Left forelimb (tissue), 1 donor: ENCODE measurements at regions not wholly inside any gene's neighbourhood (a gene's known extent, or its start where the extent isn't known, plus 50 kb on each side); places are given as distances from the start of the nearest gene placed in this dataset.

ENCODE experiments used
- DNase-seq: peaks from one replicate; pipeline ENCODE4 v3.0.0-alpha.2; 2018; ENCODE audit warnings: low spot score

- no peak for DNase-seq
These were observed 213.1 kb upstream of the DCN start for GRCh38 chr12:91395628-91396135.

DNA sequence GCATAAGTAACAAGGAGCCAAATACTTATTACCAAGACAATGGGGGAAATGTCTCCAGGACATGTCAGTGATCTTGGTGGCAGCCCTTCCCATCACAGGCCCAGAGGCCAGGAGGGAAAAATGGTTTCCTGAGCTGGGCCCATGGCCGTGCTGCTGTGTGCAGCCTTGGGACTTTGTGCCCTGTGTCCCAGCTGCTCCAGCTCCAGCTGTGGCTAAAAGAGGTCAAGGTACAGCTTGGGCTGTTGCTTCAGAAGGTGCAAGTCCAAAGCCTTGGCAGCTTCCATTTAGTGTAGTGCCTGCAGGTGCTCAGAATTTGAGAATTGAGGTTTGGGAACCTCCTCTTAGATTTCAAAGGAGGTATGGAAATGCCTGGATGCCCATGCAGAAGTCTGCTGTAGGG lies 212.3 kb upstream of the DCN start:
- DNase-seq = no peak

DNA sequence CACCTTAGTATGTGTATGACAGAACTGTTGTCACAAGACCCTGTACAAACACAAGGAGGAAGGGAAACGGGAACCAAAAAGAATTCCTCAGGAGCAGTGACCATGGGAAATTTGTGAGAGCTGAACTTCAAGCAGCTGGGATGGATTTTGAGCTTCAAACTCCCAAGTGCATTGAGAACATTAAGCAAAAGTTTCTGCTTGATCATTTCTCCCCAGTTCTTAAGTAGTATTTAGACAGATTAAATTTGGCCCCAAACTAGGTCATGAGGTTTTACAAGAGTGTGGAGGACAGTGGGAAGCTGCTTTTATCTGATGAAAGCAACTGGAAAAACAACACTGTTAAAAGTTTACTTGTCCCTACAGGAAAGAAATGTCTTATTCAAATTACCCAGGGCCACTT lies 206.0 kb upstream of the DCN start:
- no peak for DNase-seq

DNA sequence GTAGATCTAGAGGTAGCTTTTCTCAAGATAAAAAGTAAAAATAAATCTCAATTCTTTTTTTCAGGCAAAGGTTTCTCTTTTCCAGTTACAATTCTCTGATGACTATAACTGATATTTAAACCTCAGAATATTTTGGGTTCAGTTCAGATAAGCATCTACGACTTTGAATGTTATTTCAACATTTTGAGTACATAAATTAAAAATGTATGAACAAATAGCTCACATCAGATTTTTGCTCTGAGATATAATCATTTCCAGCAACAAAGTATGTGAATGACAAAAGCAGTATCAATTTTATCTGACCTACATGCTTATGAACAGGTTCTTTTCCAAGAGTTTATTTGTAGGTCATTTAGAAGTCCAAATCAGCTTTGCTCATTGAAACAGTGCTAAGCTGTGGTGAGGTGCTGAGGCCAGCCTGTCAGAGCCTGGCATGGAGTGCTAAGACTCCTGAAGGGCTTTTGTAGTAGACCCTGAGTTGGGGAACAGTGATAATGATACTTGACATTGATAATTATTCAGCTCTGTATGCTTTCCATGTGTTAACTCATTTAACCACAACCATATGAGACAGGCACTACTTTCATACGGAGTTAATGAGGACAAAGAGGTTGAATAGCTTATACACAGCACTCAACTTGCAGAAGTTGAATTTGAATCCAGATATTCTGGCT lies 205.0 kb upstream of the DCN start:
- DNase-seq = no peak

DNA sequence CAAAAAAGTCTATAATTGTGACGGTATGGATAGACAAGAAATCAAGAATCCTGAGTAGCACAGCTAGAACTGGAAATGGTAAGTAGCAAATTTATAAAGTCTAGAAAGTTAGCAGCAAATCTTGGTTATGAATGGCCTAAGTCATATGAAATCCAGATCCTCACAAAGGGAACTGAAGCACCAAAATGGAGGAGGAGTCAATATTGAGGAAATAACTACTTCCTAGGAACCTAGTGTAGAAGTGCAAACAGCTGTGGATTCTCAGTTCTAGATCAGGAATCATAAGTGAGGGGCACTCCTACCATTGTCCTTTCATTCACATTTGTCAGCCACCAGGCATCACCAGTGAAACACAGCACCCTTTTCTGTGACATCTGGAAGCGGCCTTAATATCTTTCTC lies 202.2 kb upstream of the DCN start:
- DNase-seq = no peak

DNA sequence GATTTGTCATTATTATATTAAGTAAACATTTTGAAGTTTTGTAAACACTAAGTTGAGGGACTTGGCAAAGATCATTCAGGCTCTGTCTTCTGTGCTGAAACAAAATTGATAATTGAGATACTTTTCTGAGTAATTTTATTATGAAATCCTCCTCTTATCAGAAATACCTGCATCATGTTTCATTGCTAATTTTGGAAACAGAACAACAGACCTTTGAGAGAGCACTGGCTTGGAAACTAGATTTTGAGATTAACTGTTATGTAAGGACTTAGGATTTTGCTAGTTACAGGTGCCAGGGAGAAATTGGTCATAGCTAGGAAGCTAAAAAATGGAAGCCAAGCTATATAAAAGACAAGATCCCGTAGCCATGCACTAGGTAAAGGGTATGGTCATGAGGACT lies 201.7 kb upstream of the DCN start:
- DNase-seq = no peak

DNA sequence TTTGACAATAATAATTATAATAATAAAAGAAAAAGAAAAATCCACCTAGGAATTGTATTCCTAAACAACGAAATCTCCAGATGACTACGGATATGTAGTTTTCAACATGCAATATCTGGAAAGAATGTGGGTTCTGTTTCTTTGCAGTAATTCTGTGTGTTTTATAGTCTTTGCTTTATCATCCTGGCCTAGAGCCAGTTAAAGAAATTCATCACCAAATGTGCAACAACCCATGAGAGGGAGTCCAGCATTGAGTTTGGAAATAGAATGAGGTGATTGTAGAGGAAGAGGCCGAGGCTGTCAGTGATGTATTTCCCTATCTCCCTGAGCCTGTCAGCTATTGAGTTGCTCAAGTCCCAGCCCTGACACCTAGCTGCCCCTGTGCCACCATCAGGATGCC lies 200.5 kb upstream of the DCN start:
- DNase-seq = no peak

GRCh38 chr12:91382081-91382543 lies 199.5 kb upstream of the DCN start:
- DNase-seq = peak; percentile 88

DNA sequence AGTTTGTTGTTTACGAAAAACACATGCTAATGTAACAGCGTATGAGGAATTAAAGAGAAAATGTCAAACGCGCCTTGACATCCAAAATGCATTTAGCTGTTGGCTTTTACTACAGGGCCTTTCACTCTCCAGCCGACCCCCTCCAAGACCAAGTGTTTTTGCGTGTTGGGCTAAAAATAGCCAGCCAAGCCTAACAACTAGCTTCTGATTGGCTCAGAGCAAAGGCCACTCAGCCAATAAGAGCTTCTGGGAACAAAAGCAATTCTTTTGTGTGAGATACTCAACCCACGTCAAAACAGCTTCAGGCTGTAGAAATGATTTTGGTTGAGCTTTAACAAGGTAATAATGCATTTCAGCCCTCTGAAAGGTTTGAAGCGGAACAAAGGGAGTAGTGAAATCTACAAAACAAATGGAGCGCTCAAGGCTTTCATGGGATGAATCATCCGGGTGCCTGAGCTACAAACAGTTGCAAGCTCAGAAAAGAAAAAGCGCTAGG lies 198.7 kb upstream of the DCN start:
- peak; percentile 83 for DNase-seq

- no peak for DNase-seq
These were observed 198.0 kb upstream of the DCN start for GRCh38 chr12:91380631-91381030.

GRCh38 chr12:91379051-91379775 lies 196.6 kb upstream of the DCN start:
- no peak for DNase-seq

DNA sequence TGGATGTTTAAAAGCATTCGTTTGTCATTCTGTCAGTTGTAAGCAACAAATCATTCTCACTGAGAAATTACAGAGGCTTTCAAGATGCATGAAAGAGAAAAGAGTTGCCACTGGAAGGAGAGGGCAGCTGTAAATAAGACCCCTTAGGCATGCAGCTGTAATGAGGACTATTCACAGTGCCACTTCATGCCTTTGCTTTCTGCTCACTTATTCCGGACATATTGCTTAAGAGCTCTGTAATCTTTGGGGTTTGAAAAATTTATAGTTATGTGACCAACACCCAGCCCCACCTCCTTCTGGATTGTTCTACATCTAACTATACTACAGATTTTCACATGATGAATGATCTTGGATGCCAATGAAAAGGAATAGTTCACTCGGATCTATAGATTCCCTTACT lies 194.8 kb upstream of the DCN start:
- no peak for DNase-seq

DNA sequence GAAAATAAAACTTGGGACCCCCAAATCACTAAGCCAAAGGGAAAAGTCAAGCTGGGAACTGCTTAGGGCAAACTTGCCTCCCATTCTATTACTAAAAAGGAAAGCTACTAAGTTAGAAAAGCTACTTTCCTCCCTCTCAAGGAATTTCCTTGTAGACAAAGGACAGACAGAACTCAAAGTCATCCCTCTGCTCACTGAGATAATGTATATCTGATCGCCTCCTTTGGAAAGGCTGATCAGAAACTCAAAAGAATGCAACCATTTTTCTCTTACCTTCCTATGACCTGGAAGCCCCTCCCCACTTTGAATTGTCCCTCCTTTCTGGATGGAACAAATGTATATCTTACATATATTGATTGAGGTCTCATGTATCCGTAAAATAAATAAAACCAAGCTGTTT lies 190.5 kb upstream of the DCN start:
- DNase-seq = no peak

DNA sequence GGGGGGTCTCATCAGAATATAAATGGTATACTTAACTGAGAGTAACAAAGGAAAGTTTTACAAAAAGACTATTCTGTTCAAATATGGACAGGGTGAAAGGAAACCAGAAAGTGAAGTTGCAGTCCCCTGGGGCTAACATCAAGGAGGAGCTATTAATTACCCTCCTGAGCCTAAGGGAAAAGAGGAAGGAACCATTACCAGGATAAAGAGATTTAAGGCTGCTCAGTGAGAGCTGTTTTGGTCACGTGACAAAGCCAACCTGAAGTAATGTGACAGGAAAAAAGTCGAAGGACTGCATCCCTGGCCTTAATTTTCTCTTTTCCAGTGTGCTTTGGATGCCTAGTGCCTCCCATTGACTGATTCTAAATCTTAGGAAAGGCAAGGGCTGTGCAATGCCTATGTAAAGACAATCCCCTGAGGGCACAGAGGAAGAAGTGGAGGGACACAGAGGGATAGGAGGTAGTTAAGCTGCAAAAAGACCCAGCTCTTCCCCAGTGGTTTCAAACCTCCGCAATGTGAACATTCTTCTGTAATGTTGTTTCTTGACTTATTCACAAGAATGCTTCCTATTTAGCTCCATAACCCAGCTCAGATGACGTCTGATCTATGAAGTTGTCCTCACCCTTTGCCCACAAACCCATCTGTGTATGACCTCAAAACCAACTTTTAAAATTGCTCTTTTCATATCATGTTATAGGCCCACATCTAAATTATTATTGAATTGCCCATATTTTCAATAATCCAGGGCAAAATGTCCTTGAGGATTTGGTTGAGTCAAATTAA lies 187.7 kb upstream of the DCN start:
- DNase-seq = no peak

DNA sequence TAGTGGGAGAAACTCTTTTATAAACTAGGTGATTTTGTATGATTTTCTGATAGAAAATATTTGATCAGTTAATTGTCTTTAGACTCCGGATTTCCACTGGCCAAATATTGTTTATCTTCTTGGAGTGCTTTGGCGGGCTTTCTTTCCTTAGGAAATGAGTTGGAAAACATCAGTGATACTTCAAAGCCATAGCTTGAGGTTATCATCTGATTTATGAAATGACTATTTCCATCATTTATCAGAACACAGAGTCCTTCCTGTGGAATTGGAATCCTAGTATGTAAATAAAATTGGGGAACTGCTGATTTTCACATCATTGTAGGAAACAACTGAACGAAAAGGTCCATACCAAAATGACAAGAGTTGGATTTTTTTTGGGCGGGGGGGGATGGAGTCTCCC lies 186.0 kb upstream of the DCN start:
- no peak for DNase-seq

DNA sequence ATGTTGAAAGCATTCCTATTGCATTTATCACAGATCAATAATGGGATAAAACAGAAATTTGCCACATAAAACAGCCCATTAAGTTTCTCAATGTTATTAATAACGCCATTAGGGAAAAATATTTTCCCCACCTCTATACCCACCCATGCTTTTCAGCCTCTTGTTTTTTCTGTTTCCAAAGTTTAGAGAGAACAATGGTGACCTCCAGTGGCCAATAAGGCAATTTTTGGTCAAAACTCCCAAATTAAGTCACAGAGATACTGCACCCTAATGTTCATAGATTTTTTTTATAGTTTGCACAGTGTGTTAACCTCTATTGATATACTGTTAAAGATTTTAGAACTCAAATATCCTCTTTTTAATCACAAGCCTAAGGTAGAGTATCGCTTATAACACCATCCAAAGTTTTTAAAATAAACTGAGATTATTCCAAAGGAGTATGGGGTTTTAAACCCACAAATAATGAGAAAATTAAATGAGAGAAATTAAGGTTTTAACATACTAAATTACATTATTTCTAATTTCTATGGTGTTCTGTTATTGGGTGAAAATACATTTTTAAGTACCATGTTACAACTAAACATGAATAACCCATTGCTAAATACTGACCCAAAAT lies 184.7 kb upstream of the DCN start:
- no peak for DNase-seq

DNA sequence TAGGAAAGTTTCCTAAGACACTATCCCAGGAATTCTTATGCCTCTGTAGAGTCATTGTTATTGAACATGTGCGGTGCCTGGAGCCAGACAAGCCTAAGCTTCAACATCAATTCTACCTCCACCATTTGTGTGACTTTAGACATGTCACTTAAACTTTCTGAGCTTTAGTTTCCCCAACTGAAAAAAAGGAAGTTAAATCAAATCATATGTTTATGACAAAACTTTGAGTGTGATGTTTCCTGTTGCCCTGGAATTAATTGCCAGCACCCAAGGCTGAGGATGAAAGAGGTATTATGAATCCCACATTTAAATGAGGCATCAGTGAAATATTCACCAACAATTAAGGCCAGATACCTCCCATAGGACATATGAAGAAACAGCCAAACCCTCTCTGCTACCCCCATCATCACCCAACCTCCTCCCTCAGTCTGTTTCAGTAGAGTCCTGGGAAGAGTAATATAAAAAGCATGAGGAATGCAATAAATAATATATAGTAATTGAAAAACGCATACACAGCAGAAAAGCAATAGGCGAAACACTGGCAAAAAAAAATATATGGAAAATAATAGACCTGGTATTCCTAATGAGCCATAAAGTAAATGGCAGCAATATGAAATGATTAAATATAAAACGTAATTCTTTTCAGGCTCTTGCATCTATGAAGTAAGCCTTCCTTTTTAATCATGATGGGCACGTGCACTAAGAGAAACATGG lies 182.0 kb upstream of the DCN start:
- DNase-seq = no peak

GRCh38 chr12:91361864-91362263 lies 179.2 kb upstream of the DCN start:
- no peak for DNase-seq

GRCh38 chr12:91357381-91357780 lies 174.8 kb upstream of the DCN start:
- no peak for DNase-seq

DNA sequence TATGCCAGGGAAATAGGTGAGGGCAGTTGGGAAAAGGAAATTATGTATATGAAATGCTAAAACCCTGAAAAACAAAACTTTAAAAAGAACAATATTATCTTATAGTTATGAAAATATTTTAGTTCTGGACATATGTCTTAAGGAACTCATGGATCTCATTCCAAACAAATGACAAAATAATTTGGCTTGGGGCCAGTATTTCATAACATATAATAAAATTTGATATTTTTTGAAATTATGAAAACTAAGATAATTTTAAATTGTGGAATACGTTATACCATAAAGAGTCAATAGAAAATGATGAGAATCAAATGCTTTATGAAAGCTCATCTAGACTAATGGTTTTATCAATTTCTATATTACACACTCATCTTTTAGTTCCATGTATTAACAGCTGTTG lies 173.8 kb upstream of the DCN start:
- no peak for DNase-seq

- peak; percentile 75 for DNase-seq
These were observed 172.8 kb upstream of the DCN start for GRCh38 chr12:91355150-91356006.
